Progenitor cell of endocrine pancreas (in vitro differentiated cells): ENCODE measurements at regions not wholly inside any gene's neighbourhood (a gene's known extent, or its start where the extent isn't known, plus 50 kb on each side); places are given as distances from the start of the nearest gene placed in this dataset.

ENCODE experiments used
- DNase-seq: peaks from one replicate; pipeline ENCODE4 v3.0.0; 2021; ENCODE audit warnings: low spot score; ENCODE audit not compliant: unreplicated experiment
- H3K27ac Mint-ChIP-seq: 2 replicates; pipeline ENCODE4 v1.8.0; 2021; ENCODE audit warnings: mild to moderate bottlenecking, moderate library complexity, mixed read lengths
- H3K27me3 Mint-ChIP-seq: 2 replicates; pipeline ENCODE4 v1.8.0; 2021; ENCODE audit warnings: mixed read lengths
- H3K36me3 Mint-ChIP-seq: 2 replicates; pipeline ENCODE4 v1.8.0; 2022; ENCODE audit warnings: mixed read lengths; ENCODE audit not compliant: insufficient read depth
- H3K4me1 Mint-ChIP-seq: 2 replicates; pipeline ENCODE4 v1.8.0; 2021; ENCODE audit warnings: low read depth, mixed read lengths
- H3K4me3 Mint-ChIP-seq: 2 replicates; pipeline ENCODE4 v1.8.0; 2021; ENCODE audit warnings: low read depth, mild to moderate bottlenecking, moderate library complexity, mixed read lengths
- H3K9me3 Mint-ChIP-seq: 2 replicates; pipeline ENCODE4 v1.8.0; 2021; ENCODE audit warnings: low read depth, mixed read lengths
- TF ChIP-seq, protein P1 (sequence below): fragments of 200-600 bp; sonication (generic); IDR thresholded peaks from one replicate; pipeline ENCODE4 v1.5.0; 2021; ENCODE audit warnings: antibody characterized with exemption, mild to moderate bottlenecking; ENCODE audit not compliant: unreplicated experiment

DNA sequence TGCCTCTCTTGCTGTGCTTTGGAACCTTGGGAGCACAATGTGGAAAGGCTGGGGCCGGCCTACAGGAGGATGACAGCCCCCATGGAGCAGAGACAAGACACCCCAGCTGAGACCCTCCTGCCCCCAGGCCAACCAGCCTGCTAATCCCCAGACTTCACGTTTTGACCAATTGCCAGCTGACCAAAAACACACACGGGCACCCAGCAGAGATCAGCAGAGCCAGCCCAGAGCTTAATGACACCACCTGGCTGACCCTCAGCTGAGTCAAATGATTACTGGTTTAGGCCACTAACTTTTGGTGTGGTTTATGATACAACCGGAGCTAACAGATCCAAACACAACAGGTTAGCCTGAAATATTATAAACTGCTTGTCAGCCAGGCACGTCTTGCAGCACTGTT, 111.2 kb upstream of the KIF5B start:
- no peak overlapping the region for H3K27ac Mint-ChIP-seq
- TF ChIP-seq, protein P1, sequence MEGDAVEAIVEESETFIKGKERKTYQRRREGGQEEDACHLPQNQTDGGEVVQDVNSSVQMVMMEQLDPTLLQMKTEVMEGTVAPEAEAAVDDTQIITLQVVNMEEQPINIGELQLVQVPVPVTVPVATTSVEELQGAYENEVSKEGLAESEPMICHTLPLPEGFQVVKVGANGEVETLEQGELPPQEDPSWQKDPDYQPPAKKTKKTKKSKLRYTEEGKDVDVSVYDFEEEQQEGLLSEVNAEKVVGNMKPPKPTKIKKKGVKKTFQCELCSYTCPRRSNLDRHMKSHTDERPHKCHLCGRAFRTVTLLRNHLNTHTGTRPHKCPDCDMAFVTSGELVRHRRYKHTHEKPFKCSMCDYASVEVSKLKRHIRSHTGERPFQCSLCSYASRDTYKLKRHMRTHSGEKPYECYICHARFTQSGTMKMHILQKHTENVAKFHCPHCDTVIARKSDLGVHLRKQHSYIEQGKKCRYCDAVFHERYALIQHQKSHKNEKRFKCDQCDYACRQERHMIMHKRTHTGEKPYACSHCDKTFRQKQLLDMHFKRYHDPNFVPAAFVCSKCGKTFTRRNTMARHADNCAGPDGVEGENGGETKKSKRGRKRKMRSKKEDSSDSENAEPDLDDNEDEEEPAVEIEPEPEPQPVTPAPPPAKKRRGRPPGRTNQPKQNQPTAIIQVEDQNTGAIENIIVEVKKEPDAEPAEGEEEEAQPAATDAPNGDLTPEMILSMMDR: no peak
- H3K36me3 Mint-ChIP-seq: no peaks in the 10 kb centered on the region
- H3K27me3 Mint-ChIP-seq: no peaks in the 10 kb centered on the region
- H3K4me1 Mint-ChIP-seq: peaks cover 21% of the 10 kb centered on the region
- no peak overlapping the region for H3K4me3 Mint-ChIP-seq
- no peaks in the 10 kb centered on the region for H3K9me3 Mint-ChIP-seq
- DNase-seq: no peak

DNA sequence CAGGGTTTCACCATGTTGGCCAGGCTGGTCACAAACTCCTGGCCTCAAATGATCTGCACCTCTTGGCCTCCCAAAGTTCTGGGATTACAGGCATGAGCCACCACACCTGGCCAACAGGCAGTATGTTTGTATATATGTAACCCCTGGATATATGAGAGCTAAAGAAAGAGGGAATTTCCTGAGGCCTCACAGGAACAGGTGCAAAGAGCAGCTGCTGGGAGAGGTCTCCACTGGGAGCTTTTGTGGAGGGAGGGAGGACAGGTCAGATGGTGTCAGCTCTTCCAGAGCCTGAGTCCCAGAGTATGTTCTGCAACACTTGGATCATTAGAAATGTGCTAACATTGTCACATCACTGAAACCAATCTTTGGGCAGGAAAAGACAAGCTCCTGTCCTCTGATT, 110.1 kb upstream of the KIF5B start:
- H3K4me1 Mint-ChIP-seq: peaks cover 19% of the 10 kb centered on the region
- no peaks in the 10 kb centered on the region for H3K36me3 Mint-ChIP-seq
- no peak for DNase-seq
- no peak overlapping the region for H3K27ac Mint-ChIP-seq
- no peaks in the 10 kb centered on the region for H3K9me3 Mint-ChIP-seq
- TF ChIP-seq, protein P1: no peak
- H3K27me3 Mint-ChIP-seq: no peaks in the 10 kb centered on the region
- H3K4me3 Mint-ChIP-seq: no peak overlapping the region

DNA sequence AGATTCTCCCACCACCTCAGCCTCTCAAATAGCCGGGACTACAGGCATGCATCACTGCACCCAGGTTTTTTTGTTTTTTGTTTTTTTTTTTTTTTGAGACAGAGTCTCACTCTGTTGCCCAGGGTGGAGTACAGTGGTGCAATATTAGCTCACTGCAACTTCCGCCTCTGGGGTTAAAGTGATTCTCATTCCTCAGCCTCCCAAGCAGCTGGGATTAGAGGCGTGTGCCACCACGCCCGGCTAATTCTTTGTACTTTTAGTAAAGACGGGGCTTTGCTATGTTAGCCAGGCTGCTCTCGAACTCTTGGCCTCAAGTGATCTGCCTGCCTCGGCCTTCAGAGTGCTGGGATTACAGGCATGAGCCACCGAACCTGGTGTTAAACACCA, 107.5 kb upstream of the KIF5B start:
- H3K27me3 Mint-ChIP-seq: no peaks in the 10 kb centered on the region
- no peak overlapping the region for H3K4me3 Mint-ChIP-seq
- no peak for DNase-seq
- no peaks in the 10 kb centered on the region for H3K9me3 Mint-ChIP-seq
- no peaks in the 10 kb centered on the region for H3K36me3 Mint-ChIP-seq
- H3K4me1 Mint-ChIP-seq: peaks cover 5% of the 10 kb centered on the region
- TF ChIP-seq, protein P1: no peak
- H3K27ac Mint-ChIP-seq: no peak overlapping the region

DNA sequence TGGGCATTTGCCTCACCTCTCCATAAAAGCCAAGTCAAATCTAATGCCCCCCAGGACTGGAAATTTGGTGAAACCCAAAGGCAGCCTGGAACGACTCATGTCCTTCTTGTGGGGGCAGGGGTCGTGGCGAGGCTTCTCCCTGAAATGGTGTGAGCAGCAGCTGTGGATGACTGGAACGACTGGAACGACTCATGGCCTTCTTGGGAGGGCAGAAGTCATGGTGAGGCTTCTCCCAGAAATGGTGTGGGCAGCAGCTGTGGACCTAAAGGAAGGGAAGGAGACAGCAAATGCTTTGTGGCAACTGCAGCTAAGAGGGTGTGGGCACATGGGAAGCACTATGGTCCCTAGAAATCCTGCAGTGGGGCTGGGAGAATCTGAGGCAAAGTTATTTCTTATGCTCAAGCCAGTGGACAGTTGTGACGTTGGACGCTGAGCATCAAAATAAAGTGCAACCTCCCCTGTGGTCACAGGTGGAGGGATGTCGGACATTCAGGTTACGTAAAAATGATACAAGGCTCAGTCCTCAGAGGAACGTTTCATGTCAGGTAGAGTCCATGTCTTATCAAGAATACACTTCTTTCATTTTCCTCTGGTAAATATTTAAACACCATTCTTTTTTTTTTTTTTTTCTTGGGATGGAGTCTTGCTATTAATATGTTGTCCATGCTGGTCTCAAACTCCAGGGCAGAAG, 107.0 kb upstream of the KIF5B start:
- Mint-ChIP-seq H3K27me3 (no peaks in the 10 kb centered on the region), H3K4me1 (peaks cover 5% of the 10 kb centered on the region), H3K9me3 (no peaks in the 10 kb centered on the region), H3K27ac (no peak overlapping the region), H3K36me3 (no peaks in the 10 kb centered on the region), H3K4me3 (no peak overlapping the region)
- no peak for DNase-seq
- TF ChIP-seq, protein P1: no peak

DNA sequence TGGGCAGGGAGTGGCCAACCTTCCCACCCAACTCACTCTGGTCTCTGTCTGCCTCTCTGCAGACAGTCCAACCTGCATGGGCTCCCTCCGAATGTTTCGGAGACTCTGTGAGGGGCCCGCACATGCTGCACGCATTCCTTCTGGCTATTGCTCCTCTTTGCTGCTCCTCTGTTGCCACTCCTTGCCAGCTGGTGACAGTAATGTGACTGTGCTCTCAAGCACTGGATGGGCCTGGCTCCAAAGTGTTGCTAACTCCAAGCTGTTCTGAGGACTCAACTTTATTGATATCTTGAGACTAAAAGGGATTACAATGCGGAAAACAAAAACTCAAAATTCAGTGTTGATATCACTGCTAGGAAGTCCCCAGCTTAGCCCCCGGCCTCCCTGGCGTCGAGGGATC, 105.4 kb upstream of the KIF5B start:
- H3K4me3 Mint-ChIP-seq: no peak overlapping the region
- no peaks in the 10 kb centered on the region for H3K27me3 Mint-ChIP-seq
- H3K9me3 Mint-ChIP-seq: no peaks in the 10 kb centered on the region
- H3K36me3 Mint-ChIP-seq: no peaks in the 10 kb centered on the region
- H3K4me1 Mint-ChIP-seq: peaks cover 5% of the 10 kb centered on the region
- DNase-seq: no peak
- no peak overlapping the region for H3K27ac Mint-ChIP-seq
- TF ChIP-seq, protein P1: no peak
